GM19035 (cell line): ENCODE measurements at regions not wholly inside any gene's neighbourhood (a gene's known extent, or its start where the extent isn't known, plus 50 kb on each side); places are given as distances from the start of the nearest gene placed in this dataset.

Source experiments
- ATAC-seq: cut with Tn5 transposase; IDR thresholded peaks from one replicate; pipeline ENCODE4 v1.9.1; 2021; ENCODE audit not compliant: unreplicated experiment

DNA sequence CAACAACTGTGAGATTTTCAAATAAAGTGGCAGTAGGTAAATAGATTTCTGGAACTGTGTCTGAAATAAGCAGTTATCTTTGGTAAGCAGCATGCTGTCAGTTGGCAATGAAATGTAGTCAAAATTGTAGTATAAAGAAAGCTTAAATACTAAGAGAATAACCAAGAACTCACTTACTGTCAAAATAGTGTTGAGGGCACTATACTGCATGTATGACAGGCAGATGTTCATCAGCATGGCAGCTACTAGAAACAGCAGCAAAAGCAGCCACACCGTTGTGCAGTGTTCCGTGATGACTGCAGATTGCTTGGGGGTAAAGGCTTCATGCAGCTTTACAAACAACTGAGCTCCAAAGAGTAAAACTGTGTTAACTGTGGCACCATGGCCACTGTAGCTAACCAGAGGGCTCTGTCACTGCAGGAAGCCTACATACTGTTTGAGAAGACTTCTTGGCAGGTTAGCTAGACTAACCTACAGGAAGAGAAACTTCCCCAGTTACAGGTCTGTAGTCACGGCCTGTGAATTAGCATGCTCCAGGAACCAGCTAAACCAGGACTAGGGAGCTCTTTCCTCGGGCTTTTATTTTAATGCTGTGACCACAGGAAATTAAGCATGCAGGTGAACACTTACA lies 459.7 kb downstream of the TBL1XR1 start:
- ATAC-seq, result no peak

DNA sequence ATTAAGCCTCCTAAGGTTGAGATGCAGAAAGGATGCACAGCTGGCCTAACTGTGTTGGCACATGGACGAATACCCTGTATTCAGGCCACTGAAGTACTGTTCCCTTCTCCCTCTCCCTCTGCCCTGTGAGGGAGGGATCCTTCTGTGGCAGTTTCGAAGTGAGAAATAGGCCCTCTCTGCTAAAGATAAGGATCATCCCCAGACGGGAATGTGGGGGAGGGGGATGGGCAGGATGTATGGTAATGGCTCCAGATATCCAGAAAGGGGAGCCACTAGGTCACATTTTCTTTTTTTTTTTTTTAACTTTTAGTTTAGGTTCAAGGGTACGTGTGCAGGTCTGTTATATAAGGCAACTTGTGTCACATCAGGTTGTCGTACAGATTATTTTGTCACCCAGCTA lies 463.1 kb downstream of the TBL1XR1 start:
- ATAC-seq, result no peak

DNA sequence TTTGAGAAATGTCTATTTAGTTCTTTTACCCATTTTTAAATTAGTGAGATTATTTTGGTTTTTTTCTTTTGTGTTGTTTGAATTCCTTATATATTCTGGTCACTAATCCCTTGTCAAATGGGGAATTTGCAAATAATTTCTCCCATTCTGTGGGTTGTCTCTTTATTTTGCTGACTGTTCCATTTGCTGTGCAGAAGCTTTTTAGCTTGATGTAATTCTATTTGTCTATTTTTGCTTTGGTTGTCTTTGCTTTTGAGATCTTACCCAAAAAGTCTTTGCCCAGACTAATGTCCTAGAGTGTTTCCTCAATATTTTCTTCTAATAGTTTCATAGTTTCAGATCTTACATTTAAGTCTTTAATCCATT lies 472.9 kb downstream of the TBL1XR1 start:
- ATAC-seq, result no peak

DNA sequence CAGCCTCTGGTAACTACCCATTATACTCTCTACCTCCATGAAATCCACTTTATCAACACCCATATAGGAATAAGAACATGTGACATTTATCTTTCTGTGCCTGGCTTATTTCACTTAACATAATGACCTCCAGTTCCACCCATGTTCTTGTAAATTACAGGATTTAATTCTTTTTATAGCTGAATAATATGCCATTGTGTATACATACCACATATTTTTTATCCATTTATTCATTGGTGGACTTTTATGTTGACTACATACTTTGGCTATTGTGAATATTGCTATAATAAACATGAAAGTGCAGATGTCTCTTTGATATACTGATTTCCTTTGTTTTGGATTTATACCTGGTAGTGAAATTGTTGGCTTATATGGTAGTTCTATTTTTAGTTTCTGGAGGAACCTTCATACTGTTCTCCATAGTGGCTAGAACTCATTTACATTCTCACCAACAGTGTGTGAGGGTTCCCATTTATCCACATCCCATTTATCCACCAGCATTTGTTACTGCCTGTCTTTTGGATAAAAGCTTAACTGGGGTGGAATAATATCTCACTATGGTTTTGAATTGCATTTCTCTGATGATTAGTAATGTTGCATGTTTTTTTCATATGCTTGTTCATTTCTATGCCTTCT lies 473.4 kb downstream of the TBL1XR1 start:
- ATAC-seq, result no peak

DNA sequence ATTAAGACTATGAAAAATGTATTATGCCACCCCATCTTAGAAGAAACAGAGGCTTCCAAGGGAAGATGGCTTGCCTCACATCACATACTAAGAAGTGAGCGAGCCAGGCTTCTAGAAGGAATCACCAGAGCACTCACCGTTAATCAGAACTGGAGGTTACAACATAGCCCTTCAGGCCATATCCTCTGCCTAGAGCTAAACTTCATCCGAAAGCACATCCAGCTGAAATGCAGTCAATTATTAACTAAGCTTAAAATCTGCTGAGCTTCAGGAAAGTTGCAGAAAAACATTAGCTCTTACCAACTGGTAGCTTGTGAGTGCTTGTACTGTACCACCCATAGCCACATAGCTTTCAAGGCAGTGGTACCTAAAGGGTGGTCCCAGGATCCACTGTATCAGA lies 483.2 kb downstream of the TBL1XR1 start:
- ATAC-seq, result no peak

DNA sequence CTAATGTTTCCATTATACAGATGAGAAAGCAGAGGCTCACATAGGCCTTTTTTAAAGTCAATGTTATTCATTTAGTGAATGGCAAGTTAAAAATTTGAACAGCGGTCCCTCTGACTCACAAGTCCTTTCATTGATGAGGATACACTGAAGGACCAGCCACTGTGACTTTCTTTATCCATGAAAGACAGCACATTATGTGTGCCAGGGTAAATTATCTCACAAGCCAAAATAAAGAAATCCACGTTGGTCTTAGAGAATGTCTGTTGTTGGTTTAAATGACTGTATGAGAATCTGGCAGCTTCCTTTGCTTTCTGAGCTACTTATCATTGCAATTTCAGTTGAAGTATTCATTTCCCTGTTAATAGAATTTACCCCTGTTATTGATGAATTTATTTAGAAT lies 485.1 kb downstream of the TBL1XR1 start:
- ATAC-seq, result no peak

DNA sequence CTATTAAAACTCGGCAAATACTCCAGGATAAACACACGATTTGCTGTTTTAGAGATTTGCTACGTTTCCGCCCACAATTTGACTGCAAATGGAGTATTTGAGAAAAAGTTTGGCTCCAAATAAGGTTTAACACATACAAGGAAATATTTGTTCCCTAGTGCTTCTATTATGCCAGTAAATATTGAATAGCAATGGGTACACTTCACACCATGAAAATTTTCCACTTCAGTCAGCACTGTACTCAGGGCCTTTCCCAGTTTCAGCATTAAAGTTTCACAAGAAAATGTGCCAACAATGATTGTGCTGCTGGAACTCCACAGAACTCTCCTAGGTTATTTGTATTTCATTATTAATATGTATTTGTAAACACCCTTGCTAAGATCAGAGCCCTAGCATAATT lies 498.0 kb downstream of the TBL1XR1 start:
- ATAC-seq, result no peak

DNA sequence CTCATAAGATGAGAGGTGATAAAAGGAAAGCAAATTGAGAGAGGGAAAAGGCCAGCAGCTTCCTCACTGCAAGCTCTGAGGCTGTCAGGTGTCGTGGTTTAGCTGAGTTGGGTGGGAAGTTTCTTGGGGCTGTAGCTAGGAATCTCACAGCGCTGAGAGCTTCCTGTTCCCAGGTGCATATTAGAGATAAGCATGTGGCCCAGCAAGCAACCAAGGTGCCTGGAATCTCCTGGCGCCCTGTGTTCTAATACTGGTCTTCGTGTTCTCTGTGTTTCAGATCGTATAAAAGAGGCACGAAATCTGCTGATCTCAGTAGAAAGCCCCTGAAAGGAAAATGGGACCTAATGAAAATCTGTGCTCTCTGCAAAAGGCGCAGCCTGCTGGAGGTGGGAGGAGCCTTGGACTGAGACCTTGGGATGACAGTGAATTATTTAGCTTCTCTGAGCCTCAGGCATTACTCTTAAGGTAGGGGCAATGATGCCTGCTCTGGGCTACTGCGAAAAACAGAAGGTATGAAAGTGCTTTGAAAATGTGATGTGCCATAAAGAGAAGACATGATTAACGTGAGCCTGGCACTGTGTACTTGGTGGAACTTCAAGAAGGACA lies 499.9 kb downstream of the TBL1XR1 start:
- ATAC-seq, result no peak

DNA sequence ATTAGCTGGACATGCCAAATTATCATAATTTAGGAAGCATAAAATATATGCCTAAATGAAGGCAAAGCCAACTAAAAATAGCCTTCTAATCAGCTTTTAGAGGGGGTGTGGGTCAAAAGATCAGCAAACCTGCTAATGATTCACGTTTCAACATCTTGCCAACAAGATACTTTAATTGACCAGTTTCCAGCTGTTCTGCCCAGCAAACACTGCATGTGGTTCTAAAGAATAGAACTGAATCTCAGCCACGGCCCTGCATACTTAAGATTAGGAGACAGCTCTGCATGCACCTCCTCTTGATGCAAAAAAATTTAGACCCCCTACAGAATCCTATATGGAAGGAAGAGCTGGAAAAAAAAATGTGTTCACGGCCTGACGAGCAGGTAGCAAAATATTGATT lies 500.5 kb downstream of the TBL1XR1 start:
- no peak for ATAC-seq

DNA sequence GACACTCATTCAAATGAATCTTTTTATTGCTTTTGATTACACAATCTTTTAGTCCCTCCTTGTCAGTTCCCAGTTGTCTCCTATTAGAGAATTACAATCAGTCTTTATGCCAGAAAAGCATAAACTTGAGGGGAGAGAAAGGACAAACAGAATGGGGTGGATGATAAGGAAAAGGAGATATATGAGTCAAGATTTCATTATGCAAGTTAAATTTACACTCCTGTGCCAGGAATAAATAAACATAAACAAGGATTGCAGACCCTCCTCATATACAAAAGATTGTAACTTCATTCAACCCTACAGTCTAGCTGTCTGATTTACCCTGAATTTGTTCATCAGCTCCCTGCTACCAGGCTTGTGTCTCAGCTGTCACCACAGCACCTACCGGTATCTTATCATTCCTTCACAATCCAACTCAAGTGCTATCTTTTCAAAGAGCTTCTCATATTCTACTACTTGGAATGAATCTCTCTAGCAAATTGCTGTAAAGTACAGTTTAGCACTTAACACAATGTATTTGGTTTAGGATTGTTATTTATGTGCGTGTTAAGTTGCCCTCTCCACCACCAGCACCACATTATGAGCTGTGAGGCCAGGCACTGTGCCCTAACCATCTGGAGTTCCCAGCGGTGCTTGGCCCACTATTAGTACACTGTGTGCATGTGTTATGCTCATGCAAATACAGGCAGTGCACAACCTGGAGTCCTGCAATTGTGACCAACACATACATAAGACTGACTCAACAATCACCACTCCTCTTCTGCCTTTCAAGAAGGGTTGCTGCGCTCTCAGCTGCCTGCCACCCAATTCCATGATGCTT lies 504.1 kb downstream of the TBL1XR1 start:
- ATAC-seq, result no peak

DNA sequence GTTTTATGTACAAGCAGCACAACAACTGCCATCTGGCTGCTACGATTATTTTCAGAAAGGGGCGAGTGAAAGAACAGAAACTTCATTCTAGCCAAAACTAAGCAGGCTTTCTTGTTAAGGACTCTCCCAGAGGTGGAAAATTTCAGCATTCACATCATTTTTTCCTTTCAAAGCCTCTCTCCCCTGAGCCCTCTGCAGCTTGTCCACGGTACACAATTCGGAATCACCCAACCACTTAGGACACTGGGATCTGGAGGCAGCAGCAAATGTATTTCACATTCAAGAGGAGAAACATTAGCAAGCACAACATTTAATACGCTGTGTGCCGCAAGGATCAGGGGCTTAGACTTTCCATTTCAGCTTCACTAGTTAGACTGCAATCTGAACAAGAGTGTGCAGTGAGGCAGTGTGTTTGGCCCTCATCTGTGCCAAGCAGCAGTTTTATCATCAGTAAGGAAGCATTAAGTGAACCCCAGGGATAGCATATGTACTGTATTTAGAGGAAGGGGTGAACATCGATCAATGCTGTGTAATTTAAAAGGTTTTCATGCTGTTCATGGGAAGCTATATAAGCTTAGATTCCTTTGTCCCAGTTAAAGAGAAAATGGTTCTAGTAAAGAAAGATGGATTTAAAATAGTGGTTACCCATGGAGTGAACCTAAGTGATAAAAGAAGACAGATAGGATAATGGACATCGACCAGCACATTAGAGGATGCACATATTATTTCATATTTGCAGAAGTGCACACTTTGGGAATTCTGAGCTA lies 504.9 kb downstream of the TBL1XR1 start:
- no peak for ATAC-seq

DNA sequence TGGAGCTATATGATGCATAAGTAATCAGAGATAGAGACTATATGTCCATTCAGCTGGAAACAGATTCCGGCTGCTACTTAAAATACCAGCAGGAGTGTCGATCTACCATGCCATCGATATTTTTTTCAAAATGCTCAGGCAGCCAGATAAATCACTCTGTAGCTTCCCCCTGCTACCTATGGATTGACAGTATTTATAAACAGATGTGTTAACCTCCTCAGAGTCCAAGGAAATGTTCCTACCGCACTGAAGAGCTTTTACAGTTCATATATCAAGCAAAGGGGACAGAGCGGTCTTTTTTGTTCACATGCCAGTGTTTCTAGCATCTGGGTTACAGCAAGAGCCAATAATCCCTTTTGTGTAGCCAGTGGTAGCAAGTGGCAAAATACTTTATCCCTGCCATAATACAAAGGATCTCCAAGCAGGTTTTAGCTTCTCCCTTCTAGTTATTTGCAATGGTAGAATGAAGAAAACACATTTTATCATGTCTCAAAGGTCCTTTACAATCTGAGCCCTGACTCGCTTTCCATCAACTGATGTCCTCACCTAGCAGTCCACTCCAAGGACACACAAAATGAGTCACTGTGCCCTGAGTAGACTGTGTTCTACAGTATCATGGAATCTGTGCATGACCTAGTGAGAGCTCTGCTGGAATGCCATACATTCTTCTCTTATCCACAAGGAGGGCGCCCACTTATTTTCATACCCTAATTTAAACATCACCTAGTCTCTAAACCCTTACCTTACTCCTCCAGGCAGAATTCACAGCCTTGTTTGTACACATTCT lies 507.0 kb downstream of the TBL1XR1 start:
- ATAC-seq, result no peak

DNA sequence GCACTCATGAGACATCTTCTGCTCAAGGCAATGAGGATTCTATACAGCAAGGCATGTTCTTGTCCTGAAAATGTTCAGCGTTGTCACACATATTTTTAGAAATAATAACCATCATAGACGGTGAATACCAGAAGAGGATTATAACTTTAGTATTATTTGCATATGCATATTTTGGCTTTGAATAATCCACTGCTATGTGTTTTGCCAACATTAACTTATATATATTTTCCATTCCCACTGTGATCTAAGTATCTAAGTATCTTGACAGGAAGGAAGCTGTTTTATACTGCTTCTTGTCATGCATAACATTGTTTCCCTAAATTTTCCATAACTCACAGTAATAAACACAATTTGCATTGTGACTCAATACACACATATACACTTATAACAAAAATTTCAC lies 509.5 kb downstream of the TBL1XR1 start:
- ATAC-seq, result no peak

DNA sequence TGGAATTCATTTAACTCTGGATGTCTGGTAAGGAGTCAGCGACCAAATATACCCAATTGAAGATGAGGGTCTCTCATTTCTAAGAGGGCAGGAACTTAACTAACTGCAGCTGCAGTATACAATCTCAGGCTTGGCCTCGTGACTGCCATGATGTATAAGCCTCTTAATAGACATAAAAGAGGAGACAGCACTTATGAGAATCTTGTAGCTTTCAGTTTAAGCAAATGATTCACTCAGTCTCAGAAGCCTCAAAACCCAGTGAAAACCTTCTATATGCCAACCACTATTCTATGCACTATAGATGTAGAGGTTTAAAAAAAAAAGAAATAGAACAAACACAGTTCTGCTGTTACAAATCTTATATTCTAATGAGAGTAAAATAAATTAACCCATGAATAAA lies 513.9 kb downstream of the TBL1XR1 start:
- ATAC-seq, result no peak

DNA sequence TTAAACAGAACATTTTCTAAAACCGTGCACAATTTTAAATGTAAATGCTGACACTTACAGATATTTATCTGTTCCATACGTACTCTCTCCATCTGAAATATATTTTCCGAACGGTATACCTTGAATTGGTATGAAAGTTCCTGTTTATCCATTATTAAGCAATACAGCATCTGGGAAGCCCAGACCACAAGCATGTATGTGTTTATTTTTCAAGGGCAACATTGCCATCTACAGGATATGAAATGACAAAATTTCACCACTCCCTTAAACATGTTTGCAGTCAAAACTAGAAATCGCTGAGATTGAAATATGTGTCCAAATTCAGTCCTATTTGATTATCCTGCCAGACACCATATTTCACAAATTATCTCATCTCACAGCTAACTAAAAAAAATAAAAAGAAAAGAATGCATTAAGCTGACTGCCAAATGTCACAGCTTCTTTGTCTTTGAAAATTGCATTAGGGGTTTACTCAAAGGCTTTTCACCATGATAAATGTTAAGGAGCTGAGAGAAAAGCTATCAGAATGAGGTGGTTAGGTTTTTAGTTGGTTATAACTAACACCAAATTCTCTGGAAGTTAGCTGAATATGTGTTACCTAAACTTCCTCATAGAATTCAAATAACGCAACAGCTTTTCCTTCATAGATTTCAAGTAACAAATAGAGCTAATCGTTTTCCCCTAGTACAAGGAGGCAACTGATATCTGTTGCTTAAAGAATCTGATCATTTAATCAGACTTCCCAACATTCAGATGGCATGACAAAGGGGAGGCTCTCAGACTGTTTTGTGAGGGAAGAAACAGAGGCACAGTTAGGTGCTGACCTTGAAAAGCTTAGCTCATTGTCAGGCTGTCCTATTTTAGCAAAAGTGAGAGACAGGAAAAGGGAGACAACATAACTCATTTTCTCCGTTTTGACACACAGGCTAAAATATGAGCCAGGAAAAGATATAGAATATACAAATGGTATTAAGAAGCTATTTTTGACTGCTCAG lies 533.1 kb downstream of the TBL1XR1 start:
- ATAC-seq, result no peak

DNA sequence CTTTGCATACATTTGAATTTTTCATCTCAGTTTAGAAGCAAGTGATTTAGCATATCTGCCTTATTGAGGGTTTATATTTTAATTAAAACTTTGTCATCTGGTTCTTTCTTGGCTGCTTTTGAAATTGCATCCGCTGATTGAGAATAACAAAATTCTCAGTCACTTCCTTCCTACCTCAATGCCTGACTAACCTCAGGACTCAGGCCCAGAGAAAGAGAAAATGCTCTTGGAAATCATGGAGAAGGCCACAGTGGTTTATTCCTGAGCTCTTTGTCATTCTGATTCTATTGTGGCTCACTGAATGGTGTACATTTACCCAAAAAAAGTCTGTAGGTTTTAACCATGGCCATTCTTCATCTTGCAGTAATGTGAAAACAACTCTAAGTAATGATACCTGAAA lies 533.9 kb downstream of the TBL1XR1 start:
- ATAC-seq, result no peak

DNA sequence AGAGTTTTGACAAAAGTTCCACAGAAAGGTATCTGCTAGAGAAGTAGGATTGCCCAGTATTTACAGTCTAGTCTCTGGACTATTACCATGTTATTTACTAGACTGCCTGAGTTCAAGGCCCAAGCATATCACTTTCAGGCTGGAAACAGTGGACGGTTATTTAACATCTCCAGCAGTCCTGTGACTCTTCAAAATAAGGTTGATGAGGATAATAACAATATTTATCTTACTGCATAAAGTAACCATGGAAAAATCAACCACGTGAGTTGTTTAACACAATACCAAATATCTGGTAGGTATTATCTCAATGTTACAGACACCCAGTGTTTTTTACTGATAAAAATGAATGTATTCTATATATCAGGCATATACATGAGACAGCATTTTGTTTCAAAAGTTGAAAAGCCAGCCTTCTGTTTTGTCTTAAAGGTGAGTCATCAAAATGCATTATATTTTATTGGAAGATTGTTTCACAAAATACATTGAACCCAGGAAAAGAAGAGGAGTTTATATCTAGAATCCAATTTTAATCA lies 535.8 kb downstream of the TBL1XR1 start:
- ATAC-seq, result no peak

DNA sequence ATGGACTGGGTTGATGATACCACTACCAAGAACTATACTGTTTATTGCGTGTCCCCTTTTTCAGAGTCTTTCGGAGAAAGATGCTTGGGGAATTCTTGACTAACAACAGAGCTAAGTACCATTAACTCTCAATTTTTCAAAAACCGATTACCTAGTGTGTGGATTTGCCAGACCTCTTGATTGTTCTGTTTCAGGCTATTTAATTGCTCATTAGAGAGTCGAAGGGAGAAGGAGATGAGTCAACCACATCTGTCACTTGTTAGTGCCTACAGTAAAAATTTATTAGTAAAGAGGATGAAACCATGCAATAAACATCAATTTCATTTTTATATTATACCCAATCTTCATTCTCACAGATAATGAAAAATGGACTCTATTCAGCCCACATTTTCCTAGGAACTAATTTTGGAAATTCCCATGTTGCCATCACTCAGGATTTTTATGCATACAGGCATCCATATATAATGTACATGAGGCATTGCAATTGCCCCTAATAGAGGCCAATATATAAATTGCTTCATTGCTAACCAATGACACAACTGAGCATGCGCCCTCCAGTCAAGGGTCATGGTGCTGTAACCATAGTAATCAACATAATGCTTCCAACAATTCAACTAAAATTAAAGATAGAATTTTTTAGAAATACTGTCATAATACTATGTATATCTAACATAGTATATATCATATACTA lies 541.7 kb downstream of the TBL1XR1 start:
- ATAC-seq, result no peak
